GM12878 (cell line): ENCODE measurements at regions not wholly inside any gene's neighbourhood (a gene's known extent, or its start where the extent isn't known, plus 50 kb on each side); places are given as distances from the start of the nearest gene placed in this dataset.

Source experiments
- ATAC-seq: fragments of 200-7000 bp; cut with Tn5 transposase; 3 replicates; pipeline ENCODE4 v1.9.1; 2020; ENCODE audit warnings: mild to moderate bottlenecking, moderate library complexity
- BruUV-seq: library from RNA; stranded (reverse); fragments of 400-500 nt; replicated peaks from 2 replicates; lab custom pipeline; 2021; lab: Mats Ljungman, UMichigan
- CTCF ChIA-PET: fragments of 300-600 bp; sonication (Branson Sonifier 250); formaldehyde crosslinking; extraction: SDS; loops from one replicate; lab custom pipeline; 2021; ENCODE audit warnings: inconsistent platforms; lab: Yijun Ruan, JAX
- POLR2A ChIA-PET: fragments of 350-600 bp; formaldehyde crosslinking; extraction: SDS; loops from one replicate; lab custom pipeline; 2021; ENCODE audit warnings: inconsistent platforms; lab: Charles Lee
- RAD21 ChIA-PET: fragments of 300-600 bp; sonication (Branson Sonifier 250); formaldehyde crosslinking; loops from one replicate; lab custom pipeline; 2023; ENCODE audit warnings: antibody characterized with exemption; ENCODE audit not compliant: unreplicated experiment; lab: Charles Lee
- SMC1A ChIA-PET: fragments of 300-600 bp; sonication (Branson Sonifier 250); formaldehyde crosslinking; loops from one replicate; lab custom pipeline; 2023; ENCODE audit not compliant: unreplicated experiment, uncharacterized antibody; lab: Charles Lee
- DNase-seq: peaks from one replicate; pipeline ENCODE4 v3.0.0-alpha.2; 2011; ENCODE audit warnings: low read depth, low spot score
- FAIRE-seq: peaks from 3 replicates; lab custom pipeline; 2011; peaks lifted over from hg19 to GRCh38; lab: Jason Lieb, UNC
- H2AFZ ChIP-seq: 2 replicates; pipeline ENCODE4 v1.6.0; 2011; ENCODE audit warnings: low read depth, low read length, control low read depth; ENCODE audit not compliant: control insufficient read depth
- H3K27ac ChIP-seq: 2 replicates; pipeline ENCODE4 v1.5.1; 2011; ENCODE audit warnings: control low read depth; ENCODE audit not compliant: control insufficient read depth, insufficient read depth
- H3K27me3 ChIP-seq, 2 experiments: replicated peaks in 1 of 2; 2 replicates each; pipeline versions ENCODE4 v1.6.0 to v1.6.1; 2011; ENCODE audit warnings: low read length in 1 of 2; ENCODE audit not compliant: control insufficient read depth in 2 of 2, insufficient read depth in 2 of 2
- H3K36me3 ChIP-seq, 2 experiments: 2 replicates each; pipeline ENCODE4 v1.5.1; 2011; ENCODE audit warnings: low read length in 1 of 2; ENCODE audit not compliant: control insufficient read depth in 2 of 2, insufficient read depth in 2 of 2
- H3K4me1 ChIP-seq: 2 replicates; pipeline ENCODE4 v1.6.1; 2011; ENCODE audit warnings: mild to moderate bottlenecking, low read length, moderate library complexity, mixed read lengths; ENCODE audit not compliant: control insufficient read depth, insufficient read depth
- H3K4me2 ChIP-seq: 2 replicates; pipeline ENCODE4 v1.6.0; 2011; ENCODE audit warnings: control low read depth; ENCODE audit not compliant: control insufficient read depth, insufficient read depth
- H3K4me3 ChIP-seq: fragments of 200-600 bp; sonication (generic); 2 replicates; pipeline ENCODE4 v1.5.1; 2016
- H3K79me2 ChIP-seq: 2 replicates; pipeline ENCODE4 v1.6.0; 2011; ENCODE audit warnings: low read length; ENCODE audit not compliant: control insufficient read depth, insufficient read depth
- H3K9ac ChIP-seq: 2 replicates; pipeline ENCODE4 v1.8.0; 2011; ENCODE audit warnings: low read length, control low read depth, mixed read lengths; ENCODE audit not compliant: control insufficient read depth, insufficient read depth
- H3K9me3 ChIP-seq: replicated peaks from 3 replicates; pipeline ENCODE4 v1.5.1; 2011; ENCODE audit warnings: mild to moderate bottlenecking, low read length; ENCODE audit not compliant: control insufficient read depth, insufficient read depth
- H4K20me1 ChIP-seq: 2 replicates; pipeline ENCODE4 v1.6.0; 2011; ENCODE audit not compliant: control insufficient read depth, insufficient read depth
- BHLHE40 ChIP-seq, 2 experiments: fragments of 450-650 bp in 1 of 2; IDR thresholded peaks; 2 replicates each; pipeline ENCODE4 v1.6.1; 2011 to 2017; ENCODE audit warnings: low read depth in 2 of 2, borderline replicate concordance in 1 of 2, improper control_type of control experiment in 1 of 2, low read length in 1 of 2, mild to moderate bottlenecking in 1 of 2
- JUNB ChIP-seq: IDR thresholded peaks from 2 replicates; pipeline ENCODE4 v1.6.1; 2016; ENCODE audit warnings: antibody characterized with exemption, mild to moderate bottlenecking
- RELA ChIP-seq: fragments of 450-650 bp; IDR thresholded peaks from 2 replicates; pipeline ENCODE4 v1.8.0; 2014; ENCODE audit warnings: borderline replicate concordance; ENCODE audit not compliant: partially characterized antibody
- SMAD1 ChIP-seq: fragments of 450-650 bp; IDR thresholded peaks from 2 replicates; pipeline ENCODE4 v1.6.1; 2018; ENCODE audit warnings: mild to moderate bottlenecking, low read depth; ENCODE audit not compliant: partially characterized antibody
- TAF1 ChIP-seq: IDR thresholded peaks from 2 replicates; pipeline ENCODE4 v1.6.1; 2011; ENCODE audit warnings: mild to moderate bottlenecking, low read depth, low read length, borderline replicate concordance
- ZBTB40 ChIP-seq: fragments of 450-650 bp; IDR thresholded peaks from 2 replicates; pipeline ENCODE4 v1.6.1; 2016; ENCODE audit warnings: mild to moderate bottlenecking, moderate library complexity, borderline replicate concordance
- WGBS: methylation state at CpG from one replicate; pipeline ENCODE4 v1.1.6; 2016; ENCODE audit warnings: low lambda C conversion rate; ENCODE audit not compliant: insufficient replicate concordance, insufficient coverage; ENCODE audit errors: missing lambda C conversion rate; 5-methylcytosine and 5-hydroxymethylcytosine counted together
- in situ Hi-C: fragments of 300-500 bp; cut with MboI; formaldehyde crosslinking; loops from 9 replicates; pipeline ENCODE4 v1.14.3; 2018; ENCODE audit warnings: mixed read lengths
- intact Hi-C: fragments of 100-400 bp; cut with micrococcal nuclease; formaldehyde crosslinking; loops from one replicate; pipeline ENCODE4 v1.14.2; 2022; ENCODE audit not compliant: unreplicated experiment

GRCh38 chr3:68129065-68129464 is 474.7 kb upstream of the SUCLG2 start (continued):
- no peak for TF ChIP-seq ZBTB40

GRCh38 chr3:68123231-68123630 is 468.8 kb upstream of the SUCLG2 start:
- ATAC-seq (no peak), DNase-seq (no peak), FAIRE-seq (no peak)
- Histone ChIP-seq H3K9me3 (no peaks in the 10 kb centered on the region), H3K27ac (no peak overlapping the region), H3K4me2 (no peak overlapping the region), H3K4me1 (no peaks in the 10 kb centered on the region), H2AFZ (no peak overlapping the region), H3K36me3 (no peaks in the 10 kb centered on the region), H3K79me2 (no peaks in the 10 kb centered on the region), H4K20me1 (no peaks in the 10 kb centered on the region), H3K9ac (no peak overlapping the region), H3K27me3 (no peaks in the 10 kb centered on the region), H3K4me3 (no peak overlapping the region)
- no TSS peak for BruUV-seq
- TF ChIP-seq JUNB (no peak), TAF1 (no peak), SMAD1 (no peak), BHLHE40 (IDR thresholded peaks at IDR 0.05; ENCODE audit: borderline replicate concordance in 1 of 2, low read depth in 2 of 2, low read length in 1 of 2) (no peak), RELA (no peak)
- intact Hi-C loops (no loop called here), in situ Hi-C loops (no loop called here)
- POLR2A ChIA-PET = no interaction called here
- WGBS = 34% methylated on average over 4 of the region's 4 CpGs
- RAD21 ChIA-PET = no interaction called here
- CTCF ChIA-PET = no interaction called here
- SMC1A ChIA-PET = no interaction called here
